Ovary (tissue), 3 donors: ENCODE measurements at regions not wholly inside any gene's neighbourhood (a gene's known extent, or its start where the extent isn't known, plus 50 kb on each side); places are given as distances from the start of the nearest gene placed in this dataset.

ENCODE experiments used
- CTCF ChIP-seq, 3 donors: fragments of 450-650 bp in 2 of 3; fragments of 200-600 bp in 1 of 3; IDR thresholded peaks; one replicate each; pipeline versions ENCODE4 v1.5.1 to v1.8.0; 2016 to 2022; ENCODE audit warnings: antibody characterized with exemption in 3 of 3, mild to moderate bottlenecking in 1 of 3
- POLR2A ChIP-seq: fragments of 450-650 bp; IDR thresholded peaks from one replicate; pipeline ENCODE4 v1.6.1; 2017; ENCODE audit warnings: antibody characterized with exemption, mild to moderate bottlenecking, moderate library complexity
- donor health status: DM: no; HTN: no; CAD: no.

DNA sequence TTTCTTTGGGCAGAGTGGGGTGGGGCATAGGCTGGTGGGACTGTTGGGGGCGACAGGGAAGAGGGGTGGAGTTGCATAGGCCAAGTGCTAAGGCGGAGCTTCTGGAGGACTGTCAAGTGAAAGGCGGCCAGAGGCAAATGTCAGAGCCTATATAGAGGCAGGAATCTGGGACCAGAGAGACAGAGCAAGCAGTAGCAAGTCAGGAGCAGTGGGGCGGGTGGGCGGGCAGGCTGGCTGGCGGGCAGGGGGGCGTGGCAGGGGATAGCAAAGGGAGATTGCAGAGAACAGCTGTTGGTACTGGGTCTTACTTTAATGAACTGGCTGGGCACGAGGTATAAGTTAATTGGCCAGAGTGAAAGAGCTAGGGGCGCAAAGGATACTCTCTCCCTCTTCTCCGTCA, 89.8 kb downstream of the RTL9 start:
- TF ChIP-seq CTCF (IDR thresholded peaks at IDR 0.05) (no peak), POLR2A (no peak)
